K562 (cell line): ENCODE measurements at regions not wholly inside any gene's neighbourhood (a gene's known extent, or its start where the extent isn't known, plus 50 kb on each side); places are given as distances from the start of the nearest gene placed in this dataset.

ENCODE experiments used
- ATAC-seq: fragments of 200-7000 bp; cut with Tn5 transposase; 3 replicates; pipeline ENCODE4 v1.9.1; 2020; ENCODE audit warnings: moderate library complexity
- BruUV-seq: library from RNA; stranded (reverse); fragments of 400-500 nt; replicated peaks from 2 replicates; lab custom pipeline; 2021; lab: Mats Ljungman, UMichigan
- CTCF ChIA-PET: fragments of 300-600 bp; formaldehyde crosslinking; extraction: SDS; loops from one replicate; lab custom pipeline; 2021; ENCODE audit warnings: low intra/inter-chr PET ratio; lab: Yijun Ruan, JAX
- POLR2A ChIA-PET: fragments of 300-600, 350-650 bp; sonication (Branson Sonifier 250); formaldehyde crosslinking; extraction: SDS; loops from one replicate; lab custom pipeline; 2021; ENCODE audit warnings: antibody characterized with exemption, inconsistent platforms; lab: Yijun Ruan, JAX
- DNase-seq, 4 experiments: peaks; one replicate each; pipeline versions ENCODE4 v3.0.0 to v3.0.0-alpha.2; 2011 to 2018; ENCODE audit warnings: low spot score in 3 of 4, mixed read lengths in 3 of 4; ENCODE audit errors: extremely low read depth in 1 of 4
- FAIRE-seq: peaks from 2 replicates; lab custom pipeline; 2011; peaks lifted over from hg19 to GRCh38; lab: Jason Lieb, UNC
- H2AFZ ChIP-seq: 2 replicates; pipeline ENCODE4 v1.6.0; 2011; ENCODE audit warnings: low read depth, low read length, control low read depth, inconsistent platforms
- H3K27ac ChIP-seq: fragments of 200-600 bp; 3 replicates; pipeline ENCODE4 v1.8.0; 2011; ENCODE audit warnings: low read depth, mild to moderate bottlenecking, control low read depth, inconsistent platforms, low read length, moderate library complexity, mixed read lengths; ENCODE audit errors: extremely low read depth
- H3K27me3 ChIP-seq, 2 experiments: fragments of 300-600 bp in 1 of 2; 2 replicates in 1 of 2; 3 replicates in 1 of 2; pipeline versions ENCODE4 v1.6.0 to v1.8.0; 2011; ENCODE audit warnings: inconsistent platforms in 2 of 2, low read length in 2 of 2, mild to moderate bottlenecking in 1 of 2, mixed read lengths in 1 of 2, moderate library complexity in 1 of 2; ENCODE audit not compliant: control insufficient read depth in 2 of 2, insufficient read depth in 2 of 2
- H3K36me3 ChIP-seq: fragments of 300-600 bp; 3 replicates; pipeline ENCODE4 v1.8.0; 2011; ENCODE audit warnings: mild to moderate bottlenecking, low read length, inconsistent platforms; ENCODE audit not compliant: control insufficient read depth, insufficient read depth
- H3K4me1 ChIP-seq, 2 experiments: fragments of 200-600 bp in 1 of 2; replicated peaks in 1 of 2; 2 replicates in 1 of 2; 3 replicates in 1 of 2; pipeline versions ENCODE4 v1.5.1 to v1.8.0; 2011; ENCODE audit warnings: inconsistent platforms in 2 of 2, low read length in 2 of 2, mild to moderate bottlenecking in 1 of 2, mixed read lengths in 1 of 2, moderate library complexity in 1 of 2; ENCODE audit not compliant: control insufficient read depth in 2 of 2, insufficient read depth in 2 of 2
- H3K4me2 ChIP-seq: 2 replicates; pipeline ENCODE4 v1.6.1; 2011; ENCODE audit warnings: low read length, control low read depth, inconsistent platforms, mixed read lengths; ENCODE audit not compliant: insufficient read depth
- H3K4me3 ChIP-seq: fragments of 200-600 bp; sonication (generic), shearing (Covaris generic); 2 replicates; pipeline ENCODE4 v1.5.1; 2016; ENCODE audit warnings: control low read depth, inconsistent platforms
- H3K79me2 ChIP-seq: fragments of 200-600 bp; 3 replicates; pipeline ENCODE4 v1.8.0; 2011; ENCODE audit warnings: low read length, inconsistent platforms; ENCODE audit not compliant: control insufficient read depth, insufficient read depth
- H3K9ac ChIP-seq, 2 experiments: 2 replicates each; pipeline versions ENCODE4 v1.6.0 to v1.6.1; 2011; ENCODE audit warnings: low read depth in 2 of 2, low read length in 2 of 2, control low read depth in 1 of 2, inconsistent platforms in 1 of 2, mild to moderate bottlenecking in 1 of 2, mixed read lengths in 1 of 2; ENCODE audit not compliant: insufficient read depth in 1 of 2
- H3K9me1 ChIP-seq: one replicate; pipeline ENCODE4 v1.6.0; 2011; ENCODE audit warnings: inconsistent platforms, mild to moderate bottlenecking, low read length, moderate library complexity; ENCODE audit not compliant: control insufficient read depth, insufficient read depth
- H3K9me3 ChIP-seq: replicated peaks from 2 replicates; pipeline ENCODE4 v1.5.1; 2011; ENCODE audit warnings: low read depth, low read length, inconsistent platforms; ENCODE audit not compliant: control insufficient read depth, insufficient read depth
- H4K20me1 ChIP-seq: replicated peaks from 2 replicates; pipeline ENCODE4 v1.6.1; 2011; ENCODE audit warnings: low read length, inconsistent platforms, mixed read lengths; ENCODE audit not compliant: control insufficient read depth, insufficient read depth
- ARNT ChIP-seq, 2 experiments: fragments of 450-650 bp; IDR thresholded peaks; 2 replicates each; pipeline ENCODE4 v1.6.1; 2016; ENCODE audit warnings: mild to moderate bottlenecking in 1 of 2
- ETV1 ChIP-seq: fragments of 450-650 bp; conservative IDR thresholded peaks from 2 replicates; pipeline ENCODE4 v1.6.1; 2016; ENCODE audit warnings: missing genetic modification characterization, control low read depth, low read depth, missing compliant biosample characterization
- KLF1 ChIP-seq: fragments of 450-650 bp; IDR thresholded peaks from 2 replicates; pipeline ENCODE4 v1.6.1; 2016; ENCODE audit warnings: missing genetic modification characterization, missing compliant biosample characterization
- POLR3G ChIP-seq: IDR thresholded peaks from 2 replicates; pipeline ENCODE4 v1.6.1; 2011; ENCODE audit not compliant: insufficient read length, insufficient replicate concordance; ENCODE audit errors: extremely low read depth
- RFX1 ChIP-seq: fragments of 450-650 bp; IDR thresholded peaks from 2 replicates; pipeline ENCODE4 v1.6.1; 2016; ENCODE audit warnings: mild to moderate bottlenecking, moderate library complexity
- SREBF1 ChIP-seq: fragments of 150-350 bp; IDR thresholded peaks from 2 replicates; pipeline ENCODE4 v1.6.1; 2014; ENCODE audit warnings: antibody characterized with exemption, low read depth, low read length, borderline replicate concordance
- ZNF134 ChIP-seq: fragments of 250-450 bp; sonication (Bioruptor Pico); conservative IDR thresholded peaks from 2 replicates; pipeline ENCODE4 v1.4.0; 2020
- ZNF197 ChIP-seq: fragments of 200-800 bp; sonication (Bioruptor generic); IDR thresholded peaks from 2 replicates; pipeline ENCODE4 v1.6.1; 2016; ENCODE audit warnings: low read depth, missing genetic modification characterization, missing compliant biosample characterization
- WGBS: fragments of 100-300 bp; shearing (Covaris generic); methylation state at CpG from one replicate; pipeline ENCODE4 v1.1.6; 2016; ENCODE audit warnings: low coverage, mixed read lengths; ENCODE audit not compliant: insufficient coverage; ENCODE audit errors: missing lambda C conversion rate; 5-methylcytosine and 5-hydroxymethylcytosine counted together
- in situ Hi-C: fragments of 300-500 bp; cut with MboI; formaldehyde crosslinking; loops from 4 replicates; pipeline ENCODE4 v1.15.0; 2018; ENCODE audit warnings: inconsistent platforms, mixed read lengths
- intact Hi-C: fragments of 100-400 bp; cut with micrococcal nuclease; formaldehyde crosslinking; loops from 2 replicates; pipeline ENCODE4 v1.14.2; 2022
- TF ChIP-seq, protein P1 (sequence below): sonication (generic); formaldehyde crosslinking; IDR thresholded peaks from 2 replicates; pipeline ENCODE4 v1.9.0; 2022; ENCODE audit warnings: mild to moderate bottlenecking, missing genetic modification reagents
- TF ChIP-seq, protein P2 (sequence below): fragments of 450-650 bp; formaldehyde crosslinking; IDR thresholded peaks from 2 replicates; pipeline ENCODE4 v1.4.0; 2020; ENCODE audit warnings: mild to moderate bottlenecking, moderate library complexity
- TF ChIP-seq, protein P3 (sequence below): sonication (generic); formaldehyde crosslinking; IDR thresholded peaks from 2 replicates; pipeline ENCODE4 v1.8.1; 2022; ENCODE audit warnings: missing genetic modification reagents

DNA sequence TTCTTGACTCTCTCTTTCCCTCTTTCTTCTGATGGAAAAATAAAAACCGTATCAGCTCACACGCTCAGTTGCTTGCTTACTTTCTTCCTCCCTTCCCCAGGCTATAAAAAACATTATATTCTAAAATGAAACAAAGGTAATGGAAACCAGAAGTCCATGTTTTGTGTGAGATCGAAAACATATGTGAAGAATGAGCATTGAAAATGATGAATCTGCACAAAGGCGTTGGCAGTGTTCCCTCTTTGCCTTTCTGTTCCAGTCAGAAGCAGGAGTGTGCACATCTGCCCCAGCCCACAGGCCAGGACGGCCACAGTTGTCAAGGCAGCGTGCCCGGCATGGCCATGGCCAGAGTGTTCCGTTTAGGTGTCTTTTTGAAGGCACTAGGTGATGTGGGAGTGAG lies 185.3 kb upstream of the USP24 start:
- intact Hi-C loops, result no loop called here
- 4% methylated on average over 8 of the region's 8 CpGs for WGBS

More for the DNA sequence above, 185.3 kb upstream of the USP24 start:
- Histone ChIP-seq H3K27ac (no peak overlapping the region), H3K79me2 (no peaks in the 10 kb centered on the region), H4K20me1 (no peaks in the 10 kb centered on the region), H3K9ac (no peak overlapping the region), H3K4me1 (no peaks in the 10 kb centered on the region), H3K4me2 (no peak overlapping the region), H3K27me3 (peaks cover 0 to 5% of the 10 kb centered on the region in 2 experiments; a peak in 2 of 5 replicates), H3K9me3 (no peaks in the 10 kb centered on the region), H3K4me3 (no peak overlapping the region), H2AFZ (no peak overlapping the region), H3K9me1 (no peaks in the 10 kb centered on the region), H3K36me3 (no peaks in the 10 kb centered on the region)
- ATAC-seq (no peak), FAIRE-seq (no peak), DNase-seq (no peak)
- TF ChIP-seq ZNF197 (no peak), POLR3G (no peak), SREBF1 (no peak), KLF1 (tag) (no peak), ETV1 (no peak), ZNF134 (CRISPR knock-in tag) (no peak), ARNT (IDR thresholded peaks at IDR 0.05) (no peak), RFX1 (no peak)
- TF ChIP-seq, protein P1, sequence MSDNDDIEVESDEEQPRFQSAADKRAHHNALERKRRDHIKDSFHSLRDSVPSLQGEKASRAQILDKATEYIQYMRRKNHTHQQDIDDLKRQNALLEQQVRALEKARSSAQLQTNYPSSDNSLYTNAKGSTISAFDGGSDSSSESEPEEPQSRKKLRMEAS, result no peak
- TF ChIP-seq, protein P2, sequence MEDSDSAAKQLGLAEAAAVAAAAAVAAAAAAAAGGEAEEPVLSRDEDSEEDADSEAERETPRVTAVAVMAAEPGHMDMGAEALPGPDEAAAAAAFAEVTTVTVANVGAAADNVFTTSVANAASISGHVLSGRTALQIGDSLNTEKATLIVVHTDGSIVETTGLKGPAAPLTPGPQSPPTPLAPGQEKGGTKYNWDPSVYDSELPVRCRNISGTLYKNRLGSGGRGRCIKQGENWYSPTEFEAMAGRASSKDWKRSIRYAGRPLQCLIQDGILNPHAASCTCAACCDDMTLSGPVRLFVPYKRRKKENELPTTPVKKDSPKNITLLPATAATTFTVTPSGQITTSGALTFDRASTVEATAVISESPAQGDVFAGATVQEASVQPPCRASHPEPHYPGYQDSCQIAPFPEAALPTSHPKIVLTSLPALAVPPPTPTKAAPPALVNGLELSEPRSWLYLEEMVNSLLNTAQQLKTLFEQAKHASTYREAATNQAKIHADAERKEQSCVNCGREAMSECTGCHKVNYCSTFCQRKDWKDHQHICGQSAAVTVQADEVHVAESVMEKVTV (CRISPR knock-in tag), result no peak
- TF ChIP-seq, protein P3, sequence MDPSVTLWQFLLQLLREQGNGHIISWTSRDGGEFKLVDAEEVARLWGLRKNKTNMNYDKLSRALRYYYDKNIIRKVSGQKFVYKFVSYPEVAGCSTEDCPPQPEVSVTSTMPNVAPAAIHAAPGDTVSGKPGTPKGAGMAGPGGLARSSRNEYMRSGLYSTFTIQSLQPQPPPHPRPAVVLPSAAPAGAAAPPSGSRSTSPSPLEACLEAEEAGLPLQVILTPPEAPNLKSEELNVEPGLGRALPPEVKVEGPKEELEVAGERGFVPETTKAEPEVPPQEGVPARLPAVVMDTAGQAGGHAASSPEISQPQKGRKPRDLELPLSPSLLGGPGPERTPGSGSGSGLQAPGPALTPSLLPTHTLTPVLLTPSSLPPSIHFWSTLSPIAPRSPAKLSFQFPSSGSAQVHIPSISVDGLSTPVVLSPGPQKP (CRISPR knock-in tag), result no peak
- in situ Hi-C loops, result no loop called here
- BruUV-seq, result no TSS peak
- ChIA-PET POLR2A (no interaction called here), CTCF (no interaction called here)
